Activated T-cell treated with anti-CD3 and anti-CD28 coated beads, Interleukin-2, amount 50 U/mL, for 4 hours (primary cell): ENCODE measurements at regions not wholly inside any gene's neighbourhood (a gene's known extent, or its start where the extent isn't known, plus 50 kb on each side); places are given as distances from the start of the nearest gene placed in this dataset.

Experiments used
- ATAC-seq, 2 donors: fragments of 200-7000 bp; cut with Tn5 transposase; one replicate each; pipeline ENCODE4 v1.10.0; 2021
- DNase-seq: peaks from one replicate; pipeline ENCODE4 v3.0.0-alpha.2; 2020
- H3K27me3 Mint-ChIP-seq: one replicate; pipeline ENCODE4 v1.8.0; 2021; ENCODE audit warnings: low read depth, mixed read lengths
- H3K36me3 Mint-ChIP-seq: one replicate; pipeline ENCODE4 v1.8.0; 2022; ENCODE audit warnings: mixed read lengths; ENCODE audit not compliant: insufficient read depth
- H3K4me1 Mint-ChIP-seq: one replicate; pipeline ENCODE4 v1.8.0; 2021; ENCODE audit warnings: low read depth, mixed read lengths
- H3K4me3 Mint-ChIP-seq: one replicate; pipeline ENCODE4 v1.8.0; 2021; ENCODE audit warnings: mild to moderate bottlenecking, moderate library complexity, mixed read lengths
- H3K9me3 Mint-ChIP-seq: one replicate; pipeline ENCODE4 v1.8.0; 2021; ENCODE audit warnings: mixed read lengths

GRCh38 chr15:53434174-53434678, 325.2 kb downstream of the WDR72 start:
- H3K4me1 Mint-ChIP-seq: no peaks in the 10 kb centered on the region
- H3K9me3 Mint-ChIP-seq: no peaks in the 10 kb centered on the region
- H3K27me3 Mint-ChIP-seq: no peaks in the 10 kb centered on the region
- no peak overlapping the region for H3K4me3 Mint-ChIP-seq
- H3K36me3 Mint-ChIP-seq: no peaks in the 10 kb centered on the region
- DNase-seq (no peak), ATAC-seq (no peak)

- H3K27me3 Mint-ChIP-seq: no peaks in the 10 kb centered on the region
- no peak overlapping the region for H3K4me3 Mint-ChIP-seq
- no peaks in the 10 kb centered on the region for H3K36me3 Mint-ChIP-seq
- no peaks in the 10 kb centered on the region for H3K4me1 Mint-ChIP-seq
- ATAC-seq (no peak), DNase-seq (no peak)
- peaks cover 9% of the 10 kb centered on the region for H3K9me3 Mint-ChIP-seq
Observed at GRCh38 chr15:53416219-53416940, 343.1 kb downstream of the WDR72 start.

- H3K27me3 Mint-ChIP-seq: no peaks in the 10 kb centered on the region
- no peaks in the 10 kb centered on the region for H3K4me1 Mint-ChIP-seq
- DNase-seq (no peak), ATAC-seq (no peak)
- peaks cover 9% of the 10 kb centered on the region for H3K9me3 Mint-ChIP-seq
- no peak overlapping the region for H3K4me3 Mint-ChIP-seq
- H3K36me3 Mint-ChIP-seq: no peaks in the 10 kb centered on the region
Observed at GRCh38 chr15:53414167-53414566, 345.3 kb downstream of the WDR72 start.

GRCh38 chr15:53412542-53412941, 346.9 kb downstream of the WDR72 start:
- peaks cover 4% of the 10 kb centered on the region for H3K9me3 Mint-ChIP-seq
- no peaks in the 10 kb centered on the region for H3K36me3 Mint-ChIP-seq
- no peaks in the 10 kb centered on the region for H3K4me1 Mint-ChIP-seq
- DNase-seq (no peak), ATAC-seq (no peak)
- H3K4me3 Mint-ChIP-seq: no peak overlapping the region
- no peaks in the 10 kb centered on the region for H3K27me3 Mint-ChIP-seq

- Mint-ChIP-seq H3K9me3 (no peaks in the 10 kb centered on the region), H3K27me3 (no peaks in the 10 kb centered on the region), H3K4me1 (no peaks in the 10 kb centered on the region), H3K4me3 (no peak overlapping the region), H3K36me3 (no peaks in the 10 kb centered on the region)
- ATAC-seq (no peak), DNase-seq (no peak)
Observed at GRCh38 chr15:53404930-53405493, 354.5 kb downstream of the WDR72 start.

GRCh38 chr15:53401503-53401902, 358.0 kb downstream of the WDR72 start:
- no peaks in the 10 kb centered on the region for H3K4me1 Mint-ChIP-seq
- no peaks in the 10 kb centered on the region for H3K36me3 Mint-ChIP-seq
- ATAC-seq (no peak), DNase-seq (no peak)
- no peak overlapping the region for H3K4me3 Mint-ChIP-seq
- no peaks in the 10 kb centered on the region for H3K9me3 Mint-ChIP-seq
- H3K27me3 Mint-ChIP-seq: no peaks in the 10 kb centered on the region

- no peak for ATAC-seq
- Mint-ChIP-seq H3K36me3 (no peaks in the 10 kb centered on the region), H3K27me3 (no peaks in the 10 kb centered on the region), H3K4me3 (no peak overlapping the region), H3K4me1 (no peaks in the 10 kb centered on the region), H3K9me3 (no peaks in the 10 kb centered on the region)
- DNase-seq: no peak
Observed at GRCh38 chr15:53400986-53401385, 358.5 kb downstream of the WDR72 start.

GRCh38 chr15:53397041-53397616, 362.3 kb downstream of the WDR72 start:
- Mint-ChIP-seq H3K9me3 (no peaks in the 10 kb centered on the region), H3K4me3 (no peak overlapping the region), H3K4me1 (no peaks in the 10 kb centered on the region), H3K36me3 (no peaks in the 10 kb centered on the region), H3K27me3 (no peaks in the 10 kb centered on the region)
- DNase-seq (no peak), ATAC-seq (no peak)

GRCh38 chr15:53395871-53396270, 363.6 kb downstream of the WDR72 start:
- ATAC-seq: no peak
- DNase-seq: no peak
- no peaks in the 10 kb centered on the region for H3K9me3 Mint-ChIP-seq
- no peak overlapping the region for H3K4me3 Mint-ChIP-seq
- no peaks in the 10 kb centered on the region for H3K27me3 Mint-ChIP-seq
- H3K4me1 Mint-ChIP-seq: no peaks in the 10 kb centered on the region
- no peaks in the 10 kb centered on the region for H3K36me3 Mint-ChIP-seq

GRCh38 chr15:53390549-53390948, 368.9 kb downstream of the WDR72 start:
- H3K4me3 Mint-ChIP-seq: no peak overlapping the region
- H3K4me1 Mint-ChIP-seq: no peaks in the 10 kb centered on the region
- no peak for DNase-seq
- no peaks in the 10 kb centered on the region for H3K36me3 Mint-ChIP-seq
- H3K27me3 Mint-ChIP-seq: no peaks in the 10 kb centered on the region
- no peak for ATAC-seq
- no peaks in the 10 kb centered on the region for H3K9me3 Mint-ChIP-seq

GRCh38 chr15:53389271-53390037, 370.0 kb downstream of the WDR72 start:
- ATAC-seq (no peak), DNase-seq (no peak)
- Mint-ChIP-seq H3K9me3 (no peaks in the 10 kb centered on the region), H3K27me3 (peaks cover 5% of the 10 kb centered on the region), H3K4me1 (no peaks in the 10 kb centered on the region), H3K4me3 (no peak overlapping the region), H3K36me3 (no peaks in the 10 kb centered on the region)

GRCh38 chr15:53384417-53384816, 375.0 kb downstream of the WDR72 start:
- DNase-seq (no peak), ATAC-seq (no peak)
- H3K36me3 Mint-ChIP-seq: no peaks in the 10 kb centered on the region
- no peaks in the 10 kb centered on the region for H3K4me1 Mint-ChIP-seq
- H3K27me3 Mint-ChIP-seq: peaks cover 5% of the 10 kb centered on the region
- no peaks in the 10 kb centered on the region for H3K9me3 Mint-ChIP-seq
- no peak overlapping the region for H3K4me3 Mint-ChIP-seq

GRCh38 chr15:53378096-53378800, 381.2 kb downstream of the WDR72 start:
- no peaks in the 10 kb centered on the region for H3K27me3 Mint-ChIP-seq

GRCh38 chr15:53367740-53368139, 391.7 kb downstream of the WDR72 start:
- Mint-ChIP-seq H3K27me3 (no peaks in the 10 kb centered on the region), H3K4me1 (no peaks in the 10 kb centered on the region), H3K36me3 (no peaks in the 10 kb centered on the region), H3K4me3 (no peak overlapping the region), H3K9me3 (peaks cover 16% of the 10 kb centered on the region)
- no peak for DNase-seq
- no peak for ATAC-seq

More at GRCh38 chr15:53378096-53378800, 381.2 kb downstream of the WDR72 start:
- no peaks in the 10 kb centered on the region for H3K4me1 Mint-ChIP-seq
- no peaks in the 10 kb centered on the region for H3K9me3 Mint-ChIP-seq
- no peak overlapping the region for H3K4me3 Mint-ChIP-seq
- no peak for ATAC-seq
- H3K36me3 Mint-ChIP-seq: no peaks in the 10 kb centered on the region
- DNase-seq: no peak
